OCI-LY1 (cell line): ENCODE measurements at regions not wholly inside any gene's neighbourhood (a gene's known extent, or its start where the extent isn't known, plus 50 kb on each side); places are given as distances from the start of the nearest gene placed in this dataset.

Experiments used
- H2AFZ ChIP-seq: fragments of 200-600 bp; sonication (generic), shearing (Covaris generic); 2 replicates; pipeline ENCODE4 v1.6.0; 2014; ENCODE audit warnings: antibody characterized with exemption, mild to moderate bottlenecking, low read length
- H3F3A ChIP-seq: fragments of 200-600 bp; sonication (generic), shearing (Covaris generic); 2 replicates; pipeline ENCODE4 v1.6.0; 2014; ENCODE audit warnings: mild to moderate bottlenecking, antibody characterized with exemption, low read length, moderate library complexity; ENCODE audit not compliant: insufficient read depth
- H3K27ac ChIP-seq: fragments of 200-600 bp; sonication (generic); 2 replicates; pipeline ENCODE4 v1.5.1; 2014; ENCODE audit warnings: low read length, mixed run types, mild to moderate bottlenecking, low read depth; ENCODE audit not compliant: poor library complexity, severe bottlenecking
- H3K27me3 ChIP-seq: fragments of 200-600 bp; sonication (generic); 2 replicates; pipeline ENCODE4 v1.6.0; 2014; ENCODE audit warnings: antibody characterized with exemption, mild to moderate bottlenecking, low read length, moderate library complexity; ENCODE audit not compliant: insufficient read depth
- H3K36me3 ChIP-seq: fragments of 200-600 bp; sonication (generic); 2 replicates; pipeline ENCODE4 v1.6.1; 2014; ENCODE audit warnings: mild to moderate bottlenecking, antibody characterized with exemption, low read length, moderate library complexity, mixed read lengths; ENCODE audit not compliant: insufficient read depth
- H3K4me1 ChIP-seq: fragments of 200-600 bp; sonication (generic); 2 replicates; pipeline ENCODE4 v1.5.1; 2014; ENCODE audit warnings: mild to moderate bottlenecking, low read length, moderate library complexity; ENCODE audit not compliant: insufficient read depth, severe bottlenecking
- H3K4me2 ChIP-seq: fragments of 200-600 bp; sonication (generic), shearing (Covaris generic); 2 replicates; pipeline ENCODE4 v1.6.1; 2014; ENCODE audit warnings: low read length
- H3K4me3 ChIP-seq: fragments of 200-600 bp; sonication (generic); 2 replicates; pipeline ENCODE4 v1.5.1; 2014; ENCODE audit warnings: low read length, low read depth, mild to moderate bottlenecking, mixed read lengths; ENCODE audit not compliant: poor library complexity, severe bottlenecking
- H3K79me2 ChIP-seq: fragments of 200-600 bp; shearing (Covaris generic); 2 replicates; pipeline ENCODE4 v1.6.1; 2016; ENCODE audit warnings: mixed run types, low read length, mixed read lengths; ENCODE audit not compliant: insufficient read depth
- H3K9ac ChIP-seq: fragments of 200-600 bp; sonication (generic), shearing (Covaris generic); 2 replicates; pipeline ENCODE4 v1.6.1; 2014; ENCODE audit warnings: mild to moderate bottlenecking, low read length, mixed read lengths
- H3K9me2 ChIP-seq: fragments of 200-600 bp; sonication (generic), shearing (Covaris generic); 2 replicates; pipeline ENCODE4 v1.6.1; 2014; ENCODE audit warnings: low read depth, mild to moderate bottlenecking, low read length, mixed read lengths
- H3K9me3 ChIP-seq: fragments of 200-600 bp; shearing (Covaris generic); 2 replicates; pipeline ENCODE4 v1.6.1; 2014; ENCODE audit warnings: low read length, mixed read lengths
- H4K20me1 ChIP-seq: fragments of 200-600 bp; sonication (generic), shearing (Covaris generic); 2 replicates; pipeline ENCODE4 v1.6.0; 2016; ENCODE audit warnings: mild to moderate bottlenecking, low read length; ENCODE audit not compliant: insufficient read depth
- CTCF ChIP-seq: fragments of 200-600 bp; sonication (generic), shearing (Covaris generic); IDR thresholded peaks from 2 replicates; pipeline ENCODE4 v1.5.1; 2017; ENCODE audit warnings: mild to moderate bottlenecking, antibody characterized with exemption, low read length, moderate library complexity, mixed read lengths
- EZH2 ChIP-seq: fragments of 200-600 bp; sonication (generic), shearing (Covaris generic); IDR thresholded peaks from 2 replicates; pipeline ENCODE4 v1.8.0; 2017; ENCODE audit warnings: borderline replicate concordance, mixed run types, mild to moderate bottlenecking, antibody characterized with exemption, low read length, moderate library complexity, mixed read lengths

- TF ChIP-seq EZH2 (no peak), CTCF (no peak)
- Histone ChIP-seq H3K36me3 (no peaks in the 10 kb centered on the region), H3K9ac (no peak overlapping the region), H3K9me2 (no peaks in the 10 kb centered on the region), H3K4me3 (no peak overlapping the region), H3K9me3 (no peaks in the 10 kb centered on the region), H3K27ac (no peak overlapping the region), H3F3A (no peaks in the 10 kb centered on the region), H4K20me1 (no peaks in the 10 kb centered on the region), H3K27me3 (no peaks in the 10 kb centered on the region; the same call in 1 of the 2 replicates), H3K4me1 (no peaks in the 10 kb centered on the region), H3K4me2 (no peak overlapping the region), H2AFZ (no peak overlapping the region), H3K79me2 (no peaks in the 10 kb centered on the region)
These were observed 409.1 kb downstream of the SETD4 start for GRCh38 chr21:35651196-35651595.

- Histone ChIP-seq H3K9ac (no peak overlapping the region), H3K4me1 (no peaks in the 10 kb centered on the region), H3K27me3 (no peaks in the 10 kb centered on the region; the same call in 1 of the 2 replicates), H3K9me2 (no peaks in the 10 kb centered on the region), H3F3A (no peaks in the 10 kb centered on the region), H3K4me3 (no peak overlapping the region), H4K20me1 (no peaks in the 10 kb centered on the region), H3K9me3 (no peaks in the 10 kb centered on the region), H3K79me2 (no peaks in the 10 kb centered on the region), H3K36me3 (no peaks in the 10 kb centered on the region), H2AFZ (no peak overlapping the region), H3K4me2 (no peak overlapping the region), H3K27ac (no peak overlapping the region)
- no peak for TF ChIP-seq CTCF
- no peak for TF ChIP-seq EZH2
These were observed 411.1 kb downstream of the SETD4 start for GRCh38 chr21:35649186-35649585.

GRCh38 chr21:35648512-35648911 lies 411.8 kb downstream of the SETD4 start:
- no peaks in the 10 kb centered on the region for H3K36me3 ChIP-seq
- H3K79me2 ChIP-seq: no peaks in the 10 kb centered on the region
- H3K4me1 ChIP-seq: no peaks in the 10 kb centered on the region
- H3K9me2 ChIP-seq: no peaks in the 10 kb centered on the region
- no peaks in the 10 kb centered on the region for H4K20me1 ChIP-seq
- no peak overlapping the region for H3K4me3 ChIP-seq
- H2AFZ ChIP-seq: no peak overlapping the region
- H3K9me3 ChIP-seq: no peaks in the 10 kb centered on the region
- H3K27ac ChIP-seq: no peak overlapping the region
- TF ChIP-seq CTCF (peak; percentile 10; the same call in 1 of the 2 replicates), EZH2 (no peak)
- H3K27me3 ChIP-seq: no peaks in the 10 kb centered on the region; the same call in 1 of the 2 replicates
- H3F3A ChIP-seq: no peaks in the 10 kb centered on the region
- no peak overlapping the region for H3K9ac ChIP-seq
- H3K4me2 ChIP-seq: no peak overlapping the region
